H9 (cell line): ENCODE measurements at regions not wholly inside any gene's neighbourhood (a gene's known extent, or its start where the extent isn't known, plus 50 kb on each side); places are given as distances from the start of the nearest gene placed in this dataset.

Experiments used
- DNase-seq: peaks from one replicate; pipeline ENCODE4 v3.0.0-alpha.2; 2017
- H2AFZ ChIP-seq: one replicate; pipeline ENCODE4 v1.6.1; 2013; ENCODE audit warnings: mild to moderate bottlenecking, low read length, control low read depth, moderate library complexity
- H2AK5ac ChIP-seq: 2 replicates; pipeline ENCODE4 v1.6.1; 2013; ENCODE audit warnings: low read length, control low read depth, mixed read lengths; ENCODE audit not compliant: insufficient read length
- H2BK120ac ChIP-seq: one replicate; pipeline ENCODE4 v1.6.1; 2013; ENCODE audit warnings: low read depth, mild to moderate bottlenecking, low read length, control low read depth, inconsistent platforms; ENCODE audit not compliant: poor library complexity, severe bottlenecking
- H2BK12ac ChIP-seq: 2 replicates; pipeline ENCODE4 v1.6.1; 2013; ENCODE audit warnings: low read length, control low read depth, mixed read lengths, low read depth; ENCODE audit not compliant: insufficient read length
- H2BK15ac ChIP-seq: 2 replicates; pipeline ENCODE4 v1.6.1; 2013; ENCODE audit warnings: low read depth, low read length, control low read depth
- H2BK20ac ChIP-seq: one replicate; pipeline ENCODE4 v1.6.1; 2013; ENCODE audit warnings: low read depth, mild to moderate bottlenecking, low read length, control low read depth, inconsistent platforms; ENCODE audit not compliant: poor library complexity, severe bottlenecking
- H2BK5ac ChIP-seq: 2 replicates; pipeline ENCODE4 v1.6.1; 2013; ENCODE audit warnings: low read length, control low read depth, mixed read lengths; ENCODE audit not compliant: insufficient read length
- H3K14ac ChIP-seq: 2 replicates; pipeline ENCODE4 v1.6.1; 2013; ENCODE audit warnings: low read length, control low read depth; ENCODE audit not compliant: insufficient read depth
- H3K18ac ChIP-seq: 2 replicates; pipeline ENCODE4 v1.6.1; 2013; ENCODE audit warnings: low read depth, mild to moderate bottlenecking, mixed read lengths, low read length, control low read depth; ENCODE audit not compliant: insufficient read length
- H3K23ac ChIP-seq: 2 replicates; pipeline ENCODE4 v1.6.1; 2013; ENCODE audit warnings: low read length, control low read depth, mixed read lengths, low read depth; ENCODE audit not compliant: insufficient read length
- H3K23me2 ChIP-seq: 2 replicates; pipeline ENCODE4 v1.6.1; 2013; ENCODE audit warnings: low read depth, mild to moderate bottlenecking, mixed read lengths, low read length, control low read depth; ENCODE audit not compliant: insufficient read length, poor library complexity, severe bottlenecking
- H3K27ac ChIP-seq: 2 replicates; pipeline ENCODE4 v1.5.1; 2013; ENCODE audit warnings: low read length, control low read depth, mixed read lengths, low read depth; ENCODE audit not compliant: insufficient read length
- H3K27me3 ChIP-seq: 2 replicates; pipeline ENCODE4 v1.6.1; 2013; ENCODE audit warnings: low read length, control low read depth, inconsistent platforms; ENCODE audit not compliant: insufficient read depth
- H3K4ac ChIP-seq: 2 replicates; pipeline ENCODE4 v1.6.1; 2013; ENCODE audit warnings: low read depth, mild to moderate bottlenecking, control low read depth, inconsistent platforms, low read length, moderate library complexity
- H3K4me1 ChIP-seq: 2 replicates; pipeline ENCODE4 v1.6.1; 2013; ENCODE audit warnings: low read length, control low read depth, inconsistent platforms; ENCODE audit not compliant: insufficient read depth
- H3K4me2 ChIP-seq: 2 replicates; pipeline ENCODE4 v1.6.1; 2013; ENCODE audit warnings: low read length, control low read depth, mixed read lengths; ENCODE audit not compliant: insufficient read length, insufficient read depth
- H3K56ac ChIP-seq: 2 replicates; pipeline ENCODE4 v1.6.1; 2013; ENCODE audit warnings: low read depth, mild to moderate bottlenecking, mixed read lengths, low read length, control low read depth; ENCODE audit not compliant: insufficient read length
- H3K79me1 ChIP-seq: 2 replicates; pipeline ENCODE4 v1.6.1; 2013; ENCODE audit warnings: low read depth, mild to moderate bottlenecking, moderate library complexity, low read length, control low read depth, inconsistent platforms; ENCODE audit not compliant: insufficient read depth, poor library complexity, severe bottlenecking
- H3K79me2 ChIP-seq: 2 replicates; pipeline ENCODE4 v1.6.1; 2013; ENCODE audit warnings: low read length, control low read depth, inconsistent platforms; ENCODE audit not compliant: insufficient read depth
- H3K9ac ChIP-seq: 2 replicates; pipeline ENCODE4 v1.6.1; 2013; ENCODE audit warnings: low read length, control low read depth, mixed read lengths; ENCODE audit not compliant: insufficient read length; ENCODE audit errors: extremely low read depth
- H3K9me3 ChIP-seq: one replicate; pipeline ENCODE4 v1.6.1; 2013; ENCODE audit warnings: low read depth, low read length, inconsistent platforms; ENCODE audit not compliant: control insufficient read depth
- H3T11ph ChIP-seq: one replicate; pipeline ENCODE4 v1.6.1; 2013; ENCODE audit warnings: mild to moderate bottlenecking, low read length, control low read depth, inconsistent platforms
- H4K20me1 ChIP-seq: one replicate; pipeline ENCODE4 v1.6.1; 2013; ENCODE audit not compliant: control insufficient read depth, insufficient read length, insufficient read depth
- H4K5ac ChIP-seq: 2 replicates; pipeline ENCODE4 v1.6.1; 2013; ENCODE audit warnings: low read depth, mild to moderate bottlenecking, mixed read lengths, low read length, control low read depth; ENCODE audit not compliant: insufficient read length
- H4K8ac ChIP-seq: replicated peaks from 2 replicates; pipeline ENCODE4 v1.6.1; 2013; ENCODE audit warnings: low read length, control low read depth, mixed read lengths, low read depth; ENCODE audit not compliant: insufficient read length
- H4K91ac ChIP-seq: 2 replicates; pipeline ENCODE4 v1.6.1; 2013; ENCODE audit warnings: low read depth, mild to moderate bottlenecking, moderate library complexity, mixed read lengths, low read length, control low read depth; ENCODE audit not compliant: insufficient read length
- H3K27ac Mint-ChIP-seq, 3 experiments: 2 replicates in 2 of 3; 3 replicates in 1 of 3; pipeline ENCODE4 v1.8.0; 2020 to 2021; ENCODE audit warnings: mixed read lengths in 3 of 3, mild to moderate bottlenecking in 1 of 3, moderate library complexity in 1 of 3
- H3K27me3 Mint-ChIP-seq: 2 replicates; pipeline ENCODE4 v1.8.0; 2021; ENCODE audit warnings: low read depth, mild to moderate bottlenecking, moderate library complexity, mixed read lengths
- H3K36me3 Mint-ChIP-seq, 3 experiments: 2 replicates in 2 of 3; 3 replicates in 1 of 3; pipeline ENCODE4 v1.8.0; 2020 to 2021; ENCODE audit warnings: low read depth in 3 of 3, mixed read lengths in 3 of 3; ENCODE audit not compliant: insufficient read depth in 1 of 3
- H3K4me1 Mint-ChIP-seq, 2 experiments: 2 replicates each; pipeline ENCODE4 v1.8.0; 2020; ENCODE audit warnings: mixed read lengths in 2 of 2
- H3K4me3 Mint-ChIP-seq, 2 experiments: 2 replicates in 1 of 2; 3 replicates in 1 of 2; pipeline ENCODE4 v1.8.0; 2020 to 2021; ENCODE audit warnings: mild to moderate bottlenecking in 2 of 2, mixed read lengths in 2 of 2, moderate library complexity in 1 of 2
- H3K9me3 Mint-ChIP-seq, 2 experiments: 2 replicates in 1 of 2; 3 replicates in 1 of 2; pipeline ENCODE4 v1.8.0; 2020; ENCODE audit warnings: mild to moderate bottlenecking in 2 of 2, mixed read lengths in 2 of 2, moderate library complexity in 1 of 2
- TF ChIP-seq, protein P1 (sequence below): fragments of 200-600 bp; sonication (generic); conservative IDR thresholded peaks from 3 replicates; pipeline ENCODE4 v1.8.0; 2021; ENCODE audit warnings: antibody characterized with exemption, mild to moderate bottlenecking

- peaks cover 0 to 2% of the 10 kb centered on the region in 2 experiments; a peak in 1 of 4 replicates for H3K4me1 Mint-ChIP-seq
- Histone ChIP-seq H4K5ac (no peak overlapping the region), H2AK5ac (no peak overlapping the region), H3K9me3 (no peaks in the 10 kb centered on the region), H3K4me1 (no peaks in the 10 kb centered on the region), H4K20me1 (no peaks in the 10 kb centered on the region), H3K23ac (no peak overlapping the region), H3K27me3 (no peaks in the 10 kb centered on the region), H3K4me2 (no peak overlapping the region), H2AFZ (no peak overlapping the region), H2BK20ac (no peak overlapping the region), H3T11ph (no peak overlapping the region), H4K91ac (no peak overlapping the region), H3K27ac (no peak overlapping the region), H2BK12ac (no peak overlapping the region), H3K18ac (no peak overlapping the region), H3K79me2 (no peaks in the 10 kb centered on the region), H2BK15ac (no peak overlapping the region), H4K8ac (no peak overlapping the region), H2BK5ac (no peak overlapping the region), H3K4ac (no peak overlapping the region), H3K23me2 (no peaks in the 10 kb centered on the region), H2BK120ac (no peak overlapping the region), H3K14ac (no peak overlapping the region), H3K9ac (no peak overlapping the region), H3K56ac (no peak overlapping the region), H3K79me1 (no peaks in the 10 kb centered on the region)
- no peak overlapping the region for H3K4me3 Mint-ChIP-seq
- H3K36me3 Mint-ChIP-seq: no peaks in the 10 kb centered on the region
- TF ChIP-seq, protein P1, sequence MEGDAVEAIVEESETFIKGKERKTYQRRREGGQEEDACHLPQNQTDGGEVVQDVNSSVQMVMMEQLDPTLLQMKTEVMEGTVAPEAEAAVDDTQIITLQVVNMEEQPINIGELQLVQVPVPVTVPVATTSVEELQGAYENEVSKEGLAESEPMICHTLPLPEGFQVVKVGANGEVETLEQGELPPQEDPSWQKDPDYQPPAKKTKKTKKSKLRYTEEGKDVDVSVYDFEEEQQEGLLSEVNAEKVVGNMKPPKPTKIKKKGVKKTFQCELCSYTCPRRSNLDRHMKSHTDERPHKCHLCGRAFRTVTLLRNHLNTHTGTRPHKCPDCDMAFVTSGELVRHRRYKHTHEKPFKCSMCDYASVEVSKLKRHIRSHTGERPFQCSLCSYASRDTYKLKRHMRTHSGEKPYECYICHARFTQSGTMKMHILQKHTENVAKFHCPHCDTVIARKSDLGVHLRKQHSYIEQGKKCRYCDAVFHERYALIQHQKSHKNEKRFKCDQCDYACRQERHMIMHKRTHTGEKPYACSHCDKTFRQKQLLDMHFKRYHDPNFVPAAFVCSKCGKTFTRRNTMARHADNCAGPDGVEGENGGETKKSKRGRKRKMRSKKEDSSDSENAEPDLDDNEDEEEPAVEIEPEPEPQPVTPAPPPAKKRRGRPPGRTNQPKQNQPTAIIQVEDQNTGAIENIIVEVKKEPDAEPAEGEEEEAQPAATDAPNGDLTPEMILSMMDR: no peak
- H3K27ac Mint-ChIP-seq: no peak overlapping the region
- peaks cover 0 to 2% of the 10 kb centered on the region in 2 experiments; a peak in 2 of 5 replicates for H3K9me3 Mint-ChIP-seq
- H3K27me3 Mint-ChIP-seq: no peaks in the 10 kb centered on the region; the same call in 1 of the 2 replicates
- no peak for DNase-seq
Observed at GRCh38 chr6:18654821-18655220, 267.7 kb downstream of the RNF144B start.
